Large intestine (tissue), 3 donors: ENCODE measurements at regions not wholly inside any gene's neighbourhood (a gene's known extent, or its start where the extent isn't known, plus 50 kb on each side); places are given as distances from the start of the nearest gene placed in this dataset.

Experiments used
- DNase-seq, 2 donors: peaks; one replicate each; pipeline versions ENCODE4 v3.0.0 to v3.0.0-alpha.2; 2013
- H3K27ac ChIP-seq: one replicate; pipeline ENCODE4 v1.5.1; 2013; ENCODE audit warnings: low read length
- H3K27me3 ChIP-seq: 2 replicates; pipeline ENCODE4 v1.6.1; 2013; ENCODE audit warnings: low read length; ENCODE audit not compliant: control insufficient read depth, insufficient read depth
- H3K36me3 ChIP-seq: 2 replicates; pipeline ENCODE4 v1.6.1; 2013; ENCODE audit warnings: low read length; ENCODE audit not compliant: control insufficient read depth, insufficient read depth
- H3K4me1 ChIP-seq: one replicate; pipeline ENCODE4 v1.6.1; 2013; ENCODE audit warnings: low read length; ENCODE audit not compliant: control insufficient read depth, insufficient read depth
- H3K4me3 ChIP-seq: one replicate; pipeline ENCODE4 v1.5.1; 2013; ENCODE audit warnings: low read length
- H3K9me3 ChIP-seq: one replicate; pipeline ENCODE4 v1.6.1; 2013; ENCODE audit warnings: mild to moderate bottlenecking, low read depth, low read length, moderate library complexity; ENCODE audit not compliant: control insufficient read depth
- WGBS: methylation state at CpG from one replicate; pipeline ENCODE4 v1.1.5; 2013; ENCODE audit warnings: low lambda C conversion rate; ENCODE audit not compliant: insufficient coverage; 5-methylcytosine and 5-hydroxymethylcytosine counted together

DNA sequence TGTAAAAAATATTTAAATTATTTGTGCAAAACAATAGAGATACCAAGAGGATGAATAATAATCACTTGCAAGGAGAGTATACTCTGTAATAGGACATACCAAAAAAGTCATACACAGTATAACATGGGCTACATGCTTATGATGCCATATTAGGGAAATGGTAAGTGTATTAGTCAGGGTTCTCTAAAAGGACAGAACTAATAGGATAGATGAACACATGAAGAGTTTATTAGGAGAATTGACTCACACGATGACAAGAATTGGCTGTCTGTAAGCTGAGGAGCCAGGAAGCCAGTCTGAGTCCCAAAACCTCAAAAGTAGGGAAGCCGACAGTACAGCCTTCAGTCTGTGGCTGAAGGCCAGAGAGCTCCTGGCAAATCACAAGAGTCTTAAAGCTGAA lies 151.2 kb downstream of the DTHD1 start:
- no peak for DNase-seq
- Histone ChIP-seq H3K36me3 (no peaks in the 10 kb centered on the region), H3K9me3 (no peaks in the 10 kb centered on the region), H3K4me1 (no peaks in the 10 kb centered on the region), H3K27me3 (no peaks in the 10 kb centered on the region), H3K4me3 (no peak overlapping the region), H3K27ac (no peak overlapping the region)
- WGBS = no CpG with 5 or more reads among the region's 2 CpGs

DNA sequence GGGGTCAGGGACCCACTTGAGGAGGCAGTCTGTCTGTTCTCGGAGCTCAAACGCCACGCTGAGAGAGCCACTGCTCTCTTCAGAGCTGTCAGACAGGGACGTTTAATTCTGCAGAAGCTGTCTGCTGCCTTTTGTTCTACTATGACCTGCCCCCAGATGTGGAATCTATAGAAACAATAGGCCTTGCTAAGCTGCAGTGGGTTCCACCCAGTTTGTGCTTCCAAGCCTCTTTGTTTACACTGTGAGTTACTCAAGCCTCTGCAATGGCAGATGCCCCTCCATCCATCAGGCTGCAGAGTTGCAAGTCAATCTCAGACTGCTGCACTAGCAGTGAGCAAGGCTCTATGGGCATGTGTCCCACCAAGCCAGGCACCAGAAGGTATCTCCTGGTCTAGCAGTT lies 158.1 kb downstream of the DTHD1 start:
- Histone ChIP-seq H3K36me3 (no peaks in the 10 kb centered on the region), H3K9me3 (no peaks in the 10 kb centered on the region), H3K27ac (no peak overlapping the region), H3K27me3 (no peaks in the 10 kb centered on the region), H3K4me1 (no peaks in the 10 kb centered on the region), H3K4me3 (no peak overlapping the region)
- WGBS = no CpG with 5 or more reads among the region's 4 CpGs
- no peak for DNase-seq

DNA sequence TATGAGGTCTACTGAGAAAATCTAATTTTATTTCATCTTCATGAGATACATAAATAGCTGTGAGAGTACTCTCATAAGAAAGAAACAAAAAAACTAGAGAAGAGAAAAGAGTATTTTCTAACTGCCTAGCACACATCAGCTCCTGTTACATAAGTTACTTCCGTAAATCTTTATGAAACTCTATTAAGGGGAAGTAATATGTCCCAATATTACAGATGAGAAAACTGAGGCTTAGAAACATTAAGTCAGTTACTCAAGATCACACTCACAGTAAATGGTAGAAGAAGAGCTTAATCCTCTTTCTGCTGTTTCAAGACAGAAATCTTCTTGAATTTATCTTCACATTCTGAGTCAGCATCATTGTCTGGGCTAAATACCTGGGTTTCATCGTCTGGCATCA lies 164.1 kb downstream of the DTHD1 start:
- H3K4me1 ChIP-seq = no peaks in the 10 kb centered on the region
- DNase-seq = no peak
- H3K27ac ChIP-seq = no peak overlapping the region
- no peaks in the 10 kb centered on the region for H3K36me3 ChIP-seq
- H3K27me3 ChIP-seq = no peaks in the 10 kb centered on the region
- 70% methylated on average over 2 of the region's 2 CpGs for WGBS
- no peaks in the 10 kb centered on the region for H3K9me3 ChIP-seq
- H3K4me3 ChIP-seq = no peak overlapping the region

DNA sequence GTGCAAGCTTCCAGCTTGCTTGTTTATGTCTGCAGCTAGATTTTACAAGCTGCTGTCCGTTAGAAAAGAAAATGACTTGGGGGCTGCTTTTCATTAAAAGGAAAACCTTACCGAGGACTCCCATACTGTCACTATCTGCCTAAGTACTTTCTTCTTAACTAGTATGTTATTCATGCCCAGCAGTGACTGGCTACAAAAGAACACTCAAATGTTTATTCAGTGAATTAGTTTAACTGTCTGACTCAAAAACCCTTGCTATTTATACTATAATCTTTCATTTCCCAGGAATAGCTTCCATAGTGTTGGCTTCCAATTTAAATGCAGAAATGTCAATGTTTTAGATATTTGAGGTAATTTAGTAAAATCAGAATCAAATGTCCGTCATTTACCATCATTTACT lies 164.9 kb downstream of the DTHD1 start:
- 69% methylated on average over 3 of the region's 3 CpGs for WGBS

DNA sequence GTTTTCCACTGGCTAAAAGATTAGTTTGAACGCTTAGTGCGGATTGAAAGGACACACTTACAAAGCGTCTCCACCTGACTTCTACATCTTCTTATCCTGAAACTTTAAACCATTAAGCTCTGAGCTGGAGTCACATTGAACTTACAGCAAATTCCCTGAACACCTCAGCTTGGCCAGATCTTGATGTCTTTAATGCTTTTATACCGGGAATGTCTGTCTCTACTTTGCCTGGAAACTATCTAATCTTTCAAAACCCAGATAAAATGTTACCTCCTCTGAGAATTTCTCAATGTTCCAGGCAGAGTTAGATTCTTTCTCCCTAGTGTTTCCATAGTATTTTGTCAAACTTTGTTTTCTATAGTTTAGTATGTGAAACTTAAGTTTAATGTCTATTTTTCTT lies 179.9 kb downstream of the DTHD1 start:
- no peak for DNase-seq
- Histone ChIP-seq H3K4me3 (no peak overlapping the region), H3K4me1 (no peaks in the 10 kb centered on the region), H3K9me3 (no peaks in the 10 kb centered on the region), H3K36me3 (no peaks in the 10 kb centered on the region), H3K27me3 (no peaks in the 10 kb centered on the region), H3K27ac (no peak overlapping the region)
- 24% methylated on average over 3 of the region's 4 CpGs for WGBS

More for the DNA sequence above, 164.9 kb downstream of the DTHD1 start:
- Histone ChIP-seq H3K4me1 (no peaks in the 10 kb centered on the region), H3K27me3 (no peaks in the 10 kb centered on the region), H3K36me3 (no peaks in the 10 kb centered on the region), H3K27ac (no peak overlapping the region), H3K9me3 (no peaks in the 10 kb centered on the region), H3K4me3 (no peak overlapping the region)
- DNase-seq = no peak

DNA sequence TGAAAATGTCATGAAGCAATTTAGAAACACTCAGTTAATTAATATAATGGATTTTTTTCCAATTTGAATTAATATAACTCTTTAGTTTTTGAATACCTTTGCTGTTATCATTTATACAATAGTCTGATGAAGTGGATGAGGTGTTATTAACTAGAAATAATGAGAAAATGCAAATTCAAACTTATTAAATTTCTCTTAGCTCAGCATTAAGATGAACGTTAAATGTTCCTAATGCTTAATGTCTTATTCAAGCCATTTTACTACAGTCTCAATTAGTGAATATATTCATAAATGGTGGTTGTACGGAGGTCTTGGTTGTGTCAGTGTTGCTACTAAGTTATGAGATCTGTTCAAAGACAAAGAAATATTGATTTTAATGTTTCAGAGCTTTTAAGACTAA lies 186.3 kb downstream of the DTHD1 start:
- no peaks in the 10 kb centered on the region for H3K4me1 ChIP-seq
- no peak for DNase-seq
- H3K9me3 ChIP-seq = no peaks in the 10 kb centered on the region
- no peaks in the 10 kb centered on the region for H3K27me3 ChIP-seq
- H3K36me3 ChIP-seq = no peaks in the 10 kb centered on the region
- no CpG with 5 or more reads among the region's 2 CpGs for WGBS
- H3K4me3 ChIP-seq = no peak overlapping the region
- H3K27ac ChIP-seq = no peak overlapping the region

DNA sequence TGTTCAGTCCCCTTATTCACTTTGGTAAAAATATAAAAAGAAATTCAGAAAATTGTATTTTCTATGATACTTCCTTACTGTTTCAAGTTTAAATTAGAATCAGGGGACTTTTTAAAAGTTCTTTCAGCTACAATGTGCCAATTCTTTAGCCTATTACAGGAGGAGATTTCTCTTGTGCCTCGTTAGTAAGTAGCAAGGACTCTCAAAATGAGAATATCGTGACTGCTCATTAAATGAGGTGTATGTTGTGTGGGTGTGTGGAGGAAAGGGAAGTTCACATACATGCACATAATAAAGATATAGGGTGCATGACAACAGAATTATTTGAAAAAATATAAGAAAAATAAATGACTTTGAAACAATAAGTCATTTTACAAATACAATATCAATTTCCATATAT lies 190.5 kb downstream of the DTHD1 start:
- H3K4me3 ChIP-seq = no peak overlapping the region

DNA sequence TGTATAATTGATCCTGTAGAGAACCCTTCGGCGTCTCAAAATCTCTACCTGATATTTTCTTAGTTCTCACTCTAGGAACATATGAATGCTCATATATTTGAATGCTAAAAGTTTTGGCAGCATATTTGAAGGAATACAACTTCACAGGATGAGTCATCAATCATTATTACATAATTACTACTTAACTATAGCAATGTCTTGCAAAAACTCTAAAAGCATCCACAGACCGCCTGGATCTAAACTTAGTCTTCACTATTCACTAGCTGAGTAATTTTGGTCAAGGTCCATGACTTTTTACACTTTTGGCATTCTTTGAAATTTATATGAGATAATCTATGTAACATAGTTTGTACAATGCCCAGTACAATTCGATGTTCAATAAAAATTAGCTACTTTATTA lies 194.7 kb downstream of the DTHD1 start:
- WGBS = 93% methylated on average over 3 of the region's 4 CpGs
- Histone ChIP-seq H3K4me3 (no peak overlapping the region), H3K36me3 (no peaks in the 10 kb centered on the region), H3K27me3 (no peaks in the 10 kb centered on the region), H3K9me3 (no peaks in the 10 kb centered on the region), H3K27ac (no peak overlapping the region), H3K4me1 (no peaks in the 10 kb centered on the region)
- no peak for DNase-seq

More for the DNA sequence above, 190.5 kb downstream of the DTHD1 start:
- DNase-seq = no peak
- Histone ChIP-seq H3K27ac (no peak overlapping the region), H3K4me1 (no peaks in the 10 kb centered on the region), H3K9me3 (no peaks in the 10 kb centered on the region), H3K36me3 (no peaks in the 10 kb centered on the region), H3K27me3 (no peaks in the 10 kb centered on the region)
- 80% methylated on average over 1 of the region's 2 CpGs for WGBS

DNA sequence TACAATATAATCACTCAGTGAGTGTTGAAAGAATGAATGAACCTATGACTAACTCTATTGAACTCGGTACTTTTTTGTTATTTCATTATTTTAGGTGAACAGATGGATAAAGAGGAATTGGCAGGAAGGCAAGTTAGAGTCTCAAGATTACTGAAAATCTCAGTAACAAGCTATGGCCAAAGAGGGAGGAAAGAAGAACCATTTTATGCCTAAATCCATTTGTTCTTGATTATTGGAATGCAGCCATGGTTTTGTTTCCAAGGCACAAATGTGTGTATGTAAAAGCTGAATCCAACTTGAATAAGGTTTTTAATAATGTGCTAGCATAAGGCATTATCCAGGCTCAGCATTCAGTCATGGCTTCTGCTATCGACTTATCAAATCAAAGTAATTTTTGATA lies 196.4 kb downstream of the DTHD1 start:
- Histone ChIP-seq H3K27me3 (no peaks in the 10 kb centered on the region), H3K9me3 (no peaks in the 10 kb centered on the region), H3K4me3 (no peak overlapping the region), H3K4me1 (no peaks in the 10 kb centered on the region), H3K36me3 (no peaks in the 10 kb centered on the region), H3K27ac (no peak overlapping the region)
- 75% methylated on average over 1 of the region's 2 CpGs for WGBS
- no peak for DNase-seq

DNA sequence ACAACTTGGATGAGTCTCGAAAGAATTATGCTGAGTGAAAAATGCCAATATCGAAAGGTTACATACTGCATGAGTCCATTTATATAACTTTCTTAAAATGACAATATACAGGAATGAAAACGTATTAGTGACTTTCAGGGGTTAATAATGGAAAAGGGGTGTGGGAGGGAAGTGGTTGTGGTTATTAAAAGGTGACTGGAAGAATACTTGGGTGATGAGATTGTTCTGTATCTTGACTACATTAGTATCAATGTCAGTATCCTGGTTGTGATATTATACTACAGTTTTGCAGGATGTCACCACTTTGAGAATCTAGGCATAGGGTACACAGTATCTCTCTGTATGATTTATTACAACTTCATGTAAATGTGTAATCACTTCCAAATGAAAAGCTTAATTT lies 204.5 kb downstream of the DTHD1 start:
- no peaks in the 10 kb centered on the region for H3K27me3 ChIP-seq
- no peaks in the 10 kb centered on the region for H3K9me3 ChIP-seq
- no peak for DNase-seq
- no peak overlapping the region for H3K4me3 ChIP-seq
- H3K36me3 ChIP-seq = no peaks in the 10 kb centered on the region
- H3K4me1 ChIP-seq = no peaks in the 10 kb centered on the region
- no peak overlapping the region for H3K27ac ChIP-seq
- WGBS = 100% methylated on average over 2 of the region's 3 CpGs

DNA sequence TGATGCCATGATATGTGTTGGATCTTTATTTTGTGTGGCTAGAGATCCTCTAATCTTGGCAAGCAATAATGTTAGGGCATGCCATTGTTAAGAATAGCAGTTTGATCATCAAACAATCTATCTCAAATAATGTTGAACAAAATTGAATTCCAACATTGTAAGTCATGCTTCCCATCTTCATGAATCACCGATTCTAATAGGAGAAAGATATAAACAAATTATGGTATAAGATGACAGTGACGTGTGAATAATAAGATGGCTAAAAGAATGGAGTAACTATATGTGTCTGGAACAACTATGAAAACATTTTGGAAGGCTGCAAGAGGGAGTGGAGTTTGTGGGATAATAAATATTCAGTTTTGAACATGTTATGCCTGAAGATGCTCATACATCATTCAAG lies 208.4 kb downstream of the DTHD1 start:
- H3K4me1 ChIP-seq = no peaks in the 10 kb centered on the region
- no peaks in the 10 kb centered on the region for H3K9me3 ChIP-seq
- no peaks in the 10 kb centered on the region for H3K36me3 ChIP-seq
- no peaks in the 10 kb centered on the region for H3K27me3 ChIP-seq
- DNase-seq = no peak
- no peak overlapping the region for H3K4me3 ChIP-seq
- 95% methylated on average over 2 of the region's 2 CpGs for WGBS
- H3K27ac ChIP-seq = no peak overlapping the region
